Embryonic facial prominence (tissue), 1 donor: ENCODE measurements at regions not wholly inside any gene's neighbourhood (a gene's known extent, or its start where the extent isn't known, plus 50 kb on each side); places are given as distances from the start of the nearest gene placed in this dataset.

ENCODE experiments used
- DNase-seq: peaks from one replicate; pipeline ENCODE4 v3.0.0-alpha.2; 2016; ENCODE audit errors: extremely low spot score

DNA sequence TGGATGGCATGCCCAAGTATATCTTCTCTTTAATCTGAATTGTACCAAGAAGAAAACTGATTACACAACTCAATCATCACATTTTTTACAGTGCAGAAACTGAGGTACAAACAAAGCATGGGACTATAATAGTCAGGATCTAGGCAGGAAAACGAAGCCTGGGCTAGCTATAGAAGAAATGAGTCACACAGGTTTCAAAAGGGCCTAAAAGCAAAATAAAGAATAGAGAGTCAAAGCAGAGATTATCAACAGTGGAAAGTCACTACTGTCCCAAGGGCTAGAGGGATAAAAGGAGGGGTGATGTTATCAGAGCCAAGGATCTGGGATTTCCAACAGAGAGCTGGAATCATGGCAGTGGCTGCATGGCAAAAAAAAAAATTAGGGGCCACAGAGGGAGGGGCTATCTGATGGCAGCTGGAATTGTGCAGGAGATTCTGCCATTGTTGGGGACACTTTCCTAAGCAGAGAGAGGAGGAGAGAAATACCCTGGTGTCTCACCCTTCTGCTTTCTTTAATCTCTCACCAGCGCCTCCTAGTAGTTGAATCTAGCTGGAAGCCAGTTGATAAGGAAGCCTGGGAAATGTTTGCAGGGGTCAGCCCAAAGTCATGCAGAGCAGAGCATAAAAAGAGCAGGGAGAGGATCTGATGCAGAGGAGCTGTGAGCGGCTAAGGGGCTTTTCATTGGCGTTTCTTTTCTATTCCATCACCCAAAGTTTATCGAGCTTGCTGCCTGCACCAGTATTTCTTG, 343.2 kb downstream of the ACTL7B start:
- no peak for DNase-seq

DNA sequence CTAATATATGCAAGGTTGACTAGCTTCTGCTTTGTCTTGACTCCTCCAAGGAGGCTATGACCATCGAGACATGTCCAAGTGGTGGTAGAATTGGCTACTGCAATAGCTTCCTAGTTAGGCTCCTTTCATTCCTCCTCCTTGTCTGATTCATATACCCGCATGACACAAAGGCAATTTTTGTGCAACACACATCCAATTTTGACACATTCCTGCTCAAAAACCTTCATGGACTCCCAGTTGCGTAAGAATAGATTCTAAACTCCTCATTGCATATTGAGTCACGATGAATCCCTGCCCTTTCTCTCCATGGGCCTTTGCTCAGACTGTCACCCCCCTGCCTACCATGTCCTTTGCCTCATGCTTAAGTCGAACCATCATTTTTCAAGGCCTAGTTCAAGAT, 344.5 kb downstream of the ACTL7B start:
- DNase-seq, result no peak

GRCh38 chr9:108496846-108497245, 358.9 kb downstream of the ACTL7B start:
- DNase-seq, result no peak

DNA sequence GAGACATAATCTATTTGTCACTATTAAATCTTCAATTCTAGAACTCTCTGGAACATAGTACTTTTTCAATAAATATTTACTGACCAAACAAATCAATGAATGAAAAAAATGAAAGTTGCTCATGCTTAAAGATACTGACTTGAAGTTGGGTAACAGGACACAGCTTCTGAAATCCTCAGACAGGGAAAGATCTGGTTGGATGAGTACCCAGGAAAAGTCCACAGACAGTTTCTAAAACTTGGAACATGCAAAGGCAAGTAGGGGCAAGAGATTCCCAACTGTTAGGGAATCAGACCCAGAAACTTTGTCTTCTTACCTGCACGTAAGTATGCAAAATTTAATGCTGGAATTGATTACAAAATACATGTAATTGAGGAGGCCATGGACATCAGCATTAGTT, 366.2 kb downstream of the ACTL7B start:
- DNase-seq, result no peak

GRCh38 chr9:108486831-108487230, 369.0 kb downstream of the ACTL7B start:
- DNase-seq, result no peak

DNA sequence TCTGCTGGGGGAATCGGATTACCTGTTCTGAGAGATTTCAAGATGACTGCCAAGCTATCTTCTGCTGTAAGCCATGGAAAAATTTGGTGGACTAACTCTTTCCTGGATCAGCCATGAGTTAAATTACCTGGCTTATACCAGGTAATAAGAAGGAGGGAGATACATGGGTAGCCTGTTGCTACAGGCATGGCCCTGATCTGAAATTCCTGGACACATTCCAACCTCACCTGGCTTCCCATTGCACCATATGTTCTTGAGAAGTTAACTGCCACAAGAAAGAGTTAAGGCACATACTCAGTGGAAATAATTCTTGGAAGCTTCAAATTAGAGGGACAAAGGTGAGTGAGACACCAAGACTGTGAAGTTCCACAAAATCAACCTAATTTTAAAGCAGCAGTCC, 371.3 kb downstream of the ACTL7B start:
- DNase-seq, result no peak

DNA sequence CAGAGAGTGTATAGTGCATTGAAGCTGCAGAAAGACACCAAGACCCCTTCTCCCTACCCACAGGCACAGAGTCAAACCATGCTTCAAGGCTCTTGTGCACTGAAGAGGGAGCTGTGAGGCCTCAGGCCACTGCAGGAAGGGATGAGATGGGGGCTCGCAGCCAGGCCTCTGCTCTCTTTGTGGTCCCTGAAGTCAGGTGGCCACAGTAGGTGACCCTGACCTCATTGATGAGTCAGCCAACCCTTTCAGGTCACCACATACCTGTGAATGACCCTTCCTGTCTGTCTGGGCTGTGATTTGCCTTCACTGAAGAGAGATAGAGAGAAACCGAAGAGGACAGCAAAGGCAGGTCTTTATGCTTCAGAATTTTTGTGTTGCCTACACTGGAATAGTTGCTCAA, 372.1 kb downstream of the ACTL7B start:
- no peak for DNase-seq

DNA sequence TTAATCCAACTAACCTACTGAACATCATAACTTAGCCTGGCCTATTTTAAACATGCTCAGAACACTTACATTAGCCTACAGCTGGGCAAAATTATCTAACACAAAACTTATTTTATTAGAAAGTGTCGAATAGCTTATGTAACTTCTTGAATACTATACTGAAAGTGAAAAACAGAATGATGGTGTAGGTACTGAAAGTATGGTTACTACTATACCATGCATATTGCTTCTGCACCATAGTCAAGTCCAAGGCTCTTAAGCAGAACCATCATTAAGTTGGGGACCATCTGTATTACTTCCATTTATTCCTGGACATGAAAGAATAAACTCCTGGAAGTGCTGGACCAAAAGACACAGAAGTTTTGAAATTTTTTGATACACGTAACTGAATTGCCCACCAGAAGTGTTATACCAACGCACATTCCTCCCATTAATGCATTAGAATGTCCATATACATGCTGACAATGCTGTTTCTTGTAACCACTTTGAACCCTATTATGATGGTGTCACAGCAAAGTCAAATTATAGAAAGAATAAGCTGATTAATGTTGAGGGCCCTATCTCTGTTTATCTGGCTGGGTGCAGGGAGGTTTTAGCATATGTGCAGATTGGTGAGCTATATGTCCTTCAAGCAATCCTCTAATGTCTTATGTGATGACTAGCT, 375.7 kb downstream of the ACTL7B start:
- DNase-seq, result no peak

DNA sequence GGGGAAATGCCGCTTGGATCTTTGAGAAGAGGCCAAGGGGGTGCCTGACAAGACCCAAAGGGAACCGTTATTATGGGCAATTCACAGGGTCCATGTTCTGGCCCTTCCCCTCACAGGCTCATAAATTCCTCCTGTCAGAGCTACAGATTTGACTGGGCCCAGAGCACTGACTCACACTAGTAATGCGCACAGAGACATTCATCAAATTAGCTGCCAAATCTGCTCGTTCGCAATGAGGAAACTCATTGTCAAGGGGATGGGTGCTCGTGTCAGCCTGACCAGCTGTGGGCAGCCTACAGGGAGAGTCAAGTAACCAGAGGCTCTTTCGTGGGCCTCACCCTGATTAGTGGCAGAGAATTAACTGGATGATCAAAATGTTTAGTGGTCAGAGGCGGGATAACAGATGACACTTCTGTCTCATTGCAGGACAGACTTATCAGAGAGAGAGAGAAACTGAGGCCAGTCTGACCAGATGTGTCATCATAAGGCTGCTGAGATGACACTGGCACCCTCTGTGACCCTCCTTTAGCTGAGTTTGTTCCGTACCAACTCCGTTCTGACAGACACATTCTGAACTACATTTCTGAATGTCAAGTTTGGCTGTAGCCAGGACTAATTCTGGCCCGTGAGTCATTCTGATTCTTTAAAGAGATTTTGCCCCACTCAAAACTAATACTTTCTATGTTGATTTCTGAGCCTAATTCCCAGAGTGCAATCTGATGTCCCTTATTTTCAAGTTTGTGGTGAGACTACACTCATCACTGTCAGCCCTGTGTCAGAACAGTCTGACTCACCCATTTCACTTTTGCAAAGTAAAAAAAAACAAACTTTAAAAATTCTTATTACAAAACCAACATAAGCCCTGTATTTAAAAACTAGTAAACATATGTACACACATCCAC, 377.1 kb downstream of the ACTL7B start:
- DNase-seq, result no peak

- DNase-seq, result no peak
Observed at GRCh38 chr9:108477529-108478006, 378.2 kb downstream of the ACTL7B start.

- DNase-seq, result no peak
Observed at GRCh38 chr9:108476574-108476973, 379.2 kb downstream of the ACTL7B start.

GRCh38 chr9:108475813-108476212, 380.0 kb downstream of the ACTL7B start:
- no peak for DNase-seq

- no peak for DNase-seq
Observed at GRCh38 chr9:108474356-108474755, 381.4 kb downstream of the ACTL7B start.

DNA sequence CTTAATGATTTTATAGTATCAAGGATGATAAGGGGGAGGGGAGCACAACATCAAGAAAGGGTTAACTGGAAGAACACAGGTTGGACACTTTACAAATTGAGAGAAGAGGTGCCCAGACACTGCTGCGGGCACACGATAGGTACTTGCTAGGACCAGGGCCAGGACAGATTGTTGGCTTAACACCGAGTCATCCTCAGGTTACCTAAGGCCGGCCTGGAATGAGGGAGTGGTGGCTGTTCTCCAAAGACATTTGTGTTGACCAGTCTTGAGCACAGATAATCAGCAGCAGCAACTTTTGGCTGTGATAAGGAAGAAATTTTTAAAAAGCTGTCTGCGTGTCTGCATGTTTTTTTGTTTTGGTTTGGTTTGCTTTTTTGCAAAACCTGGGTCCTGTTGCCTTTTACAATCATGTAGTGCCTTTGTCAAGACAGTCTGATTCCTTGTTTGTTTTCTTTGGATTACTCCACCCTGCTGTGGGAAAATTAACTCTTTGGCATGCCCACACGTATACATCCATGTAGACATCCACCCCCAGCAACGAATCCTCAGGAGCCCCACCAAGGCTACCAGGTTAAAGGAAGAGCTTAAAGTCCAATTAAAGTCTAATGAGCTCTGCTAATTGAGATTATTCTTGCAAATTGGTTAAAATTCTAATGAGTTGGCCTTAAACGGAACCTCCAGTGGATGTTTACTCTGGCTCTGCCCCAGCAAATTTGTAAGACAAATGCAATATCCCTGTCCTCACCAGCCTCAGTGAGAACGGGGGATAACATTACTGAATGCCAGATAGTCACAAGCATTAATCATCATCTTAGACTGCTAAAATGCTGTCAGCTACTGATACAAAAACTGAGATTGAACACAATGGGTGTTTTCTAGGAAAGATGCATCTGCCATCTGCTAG, 382.3 kb downstream of the ACTL7B start:
- no peak for DNase-seq

DNA sequence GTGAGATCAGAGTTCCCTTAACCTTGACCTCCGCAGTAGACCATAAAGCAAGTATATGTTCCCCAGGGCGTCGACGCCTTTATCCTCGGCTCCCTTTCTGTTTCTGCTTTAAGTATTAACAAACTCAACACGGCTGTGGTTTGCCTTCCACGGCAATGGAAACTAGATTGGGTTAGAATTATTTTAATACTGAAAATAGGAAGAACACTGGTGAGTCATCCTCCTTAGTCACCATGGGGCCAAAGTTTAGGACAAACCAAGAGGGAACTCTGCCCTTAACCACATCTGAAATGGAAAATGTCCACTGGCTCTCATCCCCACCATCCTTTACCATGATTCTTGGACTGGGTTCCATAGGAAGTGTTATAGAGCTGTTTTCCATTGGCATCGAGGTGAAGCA, 386.1 kb downstream of the ACTL7B start:
- DNase-seq, result no peak

- no peak for DNase-seq
Observed at GRCh38 chr9:108468364-108468763, 387.4 kb downstream of the ACTL7B start.

DNA sequence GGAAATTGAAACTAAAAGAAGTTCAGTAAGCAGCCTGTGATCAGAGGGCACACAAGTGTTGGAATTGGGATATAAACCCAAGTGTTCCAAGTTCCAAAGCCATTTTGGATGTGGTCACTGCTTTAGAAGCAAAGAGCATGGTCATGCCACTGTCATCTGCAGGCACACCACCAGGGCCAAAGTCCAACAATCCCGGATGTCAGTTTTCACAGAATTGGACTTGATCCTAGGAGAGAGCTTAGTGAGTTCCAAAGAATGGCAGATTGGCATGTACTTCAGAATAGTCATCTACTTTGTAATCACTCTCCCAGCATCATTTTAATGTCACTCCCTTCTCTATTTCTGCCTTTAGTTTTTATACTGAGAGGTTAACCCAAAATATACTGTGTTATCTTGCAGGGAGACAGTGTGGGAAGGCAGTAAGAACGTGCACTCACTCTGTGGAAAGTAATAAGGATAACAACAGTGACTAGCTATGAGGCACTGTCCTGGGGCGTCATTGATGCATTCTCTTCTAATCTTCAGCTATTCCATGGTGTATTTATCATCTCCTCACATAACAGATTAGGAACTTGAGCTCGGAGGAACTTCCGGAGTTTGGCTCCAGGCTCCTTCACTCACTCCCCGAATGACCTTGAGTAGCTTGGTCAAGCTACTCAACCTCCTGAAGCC, 388.0 kb downstream of the ACTL7B start:
- DNase-seq, result no peak

- DNase-seq, result no peak
Observed at GRCh38 chr9:108467161-108467560, 388.6 kb downstream of the ACTL7B start.

- DNase-seq, result no peak
Observed at GRCh38 chr9:108466304-108466703, 389.5 kb downstream of the ACTL7B start.

DNA sequence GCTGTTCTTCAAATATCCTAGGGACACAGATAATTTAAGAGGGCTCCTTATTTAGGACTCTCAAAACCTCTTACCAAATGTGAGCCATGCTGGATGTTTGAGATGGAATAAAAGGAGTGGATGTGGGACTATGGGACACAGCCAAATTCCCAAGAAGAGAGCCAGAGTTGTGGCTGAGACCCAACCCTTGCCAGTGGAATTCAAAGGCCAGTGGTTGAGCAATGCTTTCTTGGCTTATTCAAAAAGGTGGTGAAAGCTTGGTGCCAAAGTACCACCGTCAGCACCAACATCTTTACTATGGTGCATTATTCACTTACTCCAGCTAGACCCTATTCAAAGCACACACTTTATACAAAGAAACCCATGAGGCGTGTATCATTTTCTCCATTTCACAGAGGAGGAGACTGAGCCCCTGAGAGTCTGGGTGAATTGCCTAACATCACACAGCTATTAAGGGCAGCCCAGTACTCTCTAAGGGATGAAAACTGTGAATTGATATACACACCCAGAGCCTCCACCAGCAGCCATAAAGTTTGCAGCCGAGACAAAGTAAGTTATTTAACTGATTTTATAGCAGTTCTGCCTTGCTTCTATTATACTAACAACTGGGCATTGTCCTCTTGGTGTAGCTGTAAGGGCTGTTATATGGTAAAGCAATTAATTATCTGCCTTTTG, 391.7 kb downstream of the ACTL7B start:
- no peak for DNase-seq
